HUDEP-2 (cell line): ENCODE measurements at regions not wholly inside any gene's neighbourhood (a gene's known extent, or its start where the extent isn't known, plus 50 kb on each side); places are given as distances from the start of the nearest gene placed in this dataset.
"Not testable (repeated sequence)": the region's sequence is repeated elsewhere in the genome, so short reads cannot be mapped to it uniquely, and the experiment has no call there.

Experiments
- DNase-seq, 76 experiments: peaks; one replicate each; lab custom pipeline; 2025; ENCODE audit not compliant: unreplicated experiment in 76 of 76; lab: John Stamatoyannopoulos, UW

GRCh38 chr9:94387338-94388010, 59.0 kb upstream of the NUTM2F start:
- not testable (repeated sequence) for DNase-seq

DNA sequence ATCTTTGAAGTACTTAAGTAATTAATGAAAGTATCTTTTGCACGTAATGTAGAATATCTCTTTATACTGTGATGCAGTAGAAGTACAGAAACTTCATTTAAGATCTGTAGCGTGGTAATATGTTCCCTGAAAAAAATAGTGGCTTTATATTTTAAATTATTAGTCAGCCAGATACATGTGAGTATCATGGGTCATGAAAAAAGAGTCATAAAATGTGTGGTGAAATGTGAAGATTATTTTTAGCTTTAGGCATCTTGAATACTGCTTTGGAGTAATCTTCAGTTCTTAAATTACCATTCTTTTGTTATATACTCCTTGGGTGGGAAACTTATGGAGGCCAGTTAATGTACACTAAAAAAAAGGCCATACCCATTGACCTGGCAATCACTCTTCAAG, 59.6 kb upstream of the NUTM2F start:
- DNase-seq: not testable (repeated sequence)

- not testable (repeated sequence) for DNase-seq
Observed at GRCh38 chr9:94390425-94391098, 62.1 kb upstream of the NUTM2F start.

- DNase-seq: not testable (repeated sequence)
Observed at GRCh38 chr9:94392971-94393624, 64.7 kb upstream of the NUTM2F start.

DNA sequence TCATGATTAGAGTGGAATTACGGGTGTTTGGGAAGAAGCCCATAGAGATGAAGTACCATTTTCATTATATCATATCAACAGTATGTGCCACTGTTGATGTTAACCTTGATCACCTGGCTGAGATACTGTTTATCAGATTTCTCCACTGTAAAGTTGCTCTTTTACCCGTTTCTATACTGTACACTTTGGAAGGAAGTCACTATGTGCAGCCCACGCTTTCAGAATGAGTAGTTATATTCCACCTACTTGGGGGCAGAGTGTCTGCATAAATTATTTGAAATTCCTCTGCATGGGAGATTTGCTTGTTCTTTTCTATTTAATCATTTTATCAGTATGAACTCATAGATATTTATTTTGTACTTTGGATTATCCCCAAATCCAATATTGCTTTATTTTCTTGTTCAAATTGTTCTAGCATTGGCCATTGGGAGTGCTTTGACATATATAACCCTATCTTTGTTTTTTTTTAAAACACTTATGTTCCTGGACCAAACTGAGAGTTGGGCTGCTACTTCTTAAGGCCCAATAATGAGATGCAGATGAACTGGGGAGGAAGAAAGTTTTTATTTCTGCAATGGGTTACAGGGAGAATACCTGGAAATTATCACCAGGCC, 69.4 kb upstream of the NUTM2F start:
- not testable (repeated sequence) for DNase-seq

DNA sequence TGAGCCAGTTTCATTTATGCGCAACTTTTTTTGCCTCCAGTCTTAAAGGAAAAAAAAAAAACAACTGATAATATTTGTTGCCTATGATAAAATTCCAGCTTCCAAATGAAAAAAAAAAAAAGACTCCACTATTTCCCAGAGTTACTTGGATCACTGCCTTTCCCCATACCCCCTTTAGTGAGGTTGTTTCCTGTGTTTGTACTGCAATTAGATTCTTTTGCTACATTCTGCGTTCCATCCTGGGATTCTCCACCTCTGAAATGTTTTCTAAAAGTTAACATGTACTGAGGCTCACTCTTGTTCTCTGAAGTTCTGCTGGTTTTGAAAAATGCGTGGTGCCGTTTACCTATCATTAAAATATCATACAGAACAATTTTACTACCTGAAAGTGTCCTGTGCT, 72.0 kb upstream of the NUTM2F start:
- DNase-seq: not testable (repeated sequence)

- not testable (repeated sequence) for DNase-seq
Observed at GRCh38 chr9:94402795-94403194, 74.4 kb upstream of the NUTM2F start.

DNA sequence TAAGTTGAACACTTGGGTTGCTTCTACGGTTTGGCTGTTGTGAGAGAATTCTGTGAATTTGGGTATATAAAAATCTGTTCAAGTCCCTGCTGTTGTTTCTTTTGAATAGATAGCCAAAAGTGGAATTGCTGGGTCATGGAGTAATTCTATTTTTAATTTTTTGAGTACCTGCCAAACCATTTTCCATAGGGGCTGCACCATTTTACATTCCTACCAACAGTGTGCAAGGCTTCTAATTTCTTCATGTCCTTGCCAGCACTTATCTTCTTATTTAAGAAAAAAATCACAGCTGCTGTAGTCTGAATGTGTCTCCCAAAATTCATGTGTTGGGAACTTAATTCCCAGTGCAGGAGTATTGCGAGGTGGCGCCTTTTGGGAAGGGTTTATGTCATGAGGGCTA, 75.1 kb upstream of the NUTM2F start:
- DNase-seq: not testable (repeated sequence)

DNA sequence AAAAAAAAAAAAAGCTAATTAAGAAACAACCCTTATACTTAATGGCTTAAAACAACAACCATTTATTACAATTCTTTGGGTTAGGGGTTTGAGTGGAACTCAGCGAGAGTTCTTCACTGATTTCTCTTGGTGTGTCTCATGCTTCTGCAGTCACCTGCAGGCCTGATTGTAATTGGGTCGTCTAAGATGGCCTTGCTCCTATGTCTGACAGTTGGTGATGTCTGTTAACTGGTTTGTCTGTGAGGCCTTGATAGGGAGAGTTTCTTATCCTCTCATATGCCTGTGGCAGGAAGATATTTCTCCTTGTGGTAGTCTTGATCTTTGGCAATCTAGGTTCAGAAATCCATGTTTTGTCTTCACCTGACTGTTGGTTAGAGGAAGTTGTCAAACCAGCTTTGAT, 85.2 kb upstream of the NUTM2F start:
- peak in 59 of 76 experiments; percentile 1 to 83 (median 40) for DNase-seq

DNA sequence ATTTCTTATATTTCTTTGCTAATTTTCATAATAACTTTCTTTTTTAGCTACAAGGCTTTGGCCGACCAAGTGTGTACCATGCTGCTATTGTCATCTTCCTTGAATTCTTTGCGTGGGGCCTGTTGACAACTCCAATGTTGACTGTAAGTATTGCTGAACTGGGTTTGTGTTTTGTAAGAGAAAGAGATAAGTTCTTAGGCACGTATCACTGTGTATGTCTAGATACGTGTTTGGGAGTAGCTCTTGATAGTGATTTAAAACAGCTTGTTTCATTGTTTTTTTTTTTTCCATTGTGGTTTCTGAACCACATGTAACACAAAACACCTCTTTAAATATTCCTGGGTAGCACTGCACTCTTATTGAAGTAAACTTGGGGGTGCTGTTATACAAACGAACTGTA, 86.7 kb upstream of the NUTM2F start:
- DNase-seq: peak in 8 of 76 experiments; percentile 4 to 34 (median 14)

DNA sequence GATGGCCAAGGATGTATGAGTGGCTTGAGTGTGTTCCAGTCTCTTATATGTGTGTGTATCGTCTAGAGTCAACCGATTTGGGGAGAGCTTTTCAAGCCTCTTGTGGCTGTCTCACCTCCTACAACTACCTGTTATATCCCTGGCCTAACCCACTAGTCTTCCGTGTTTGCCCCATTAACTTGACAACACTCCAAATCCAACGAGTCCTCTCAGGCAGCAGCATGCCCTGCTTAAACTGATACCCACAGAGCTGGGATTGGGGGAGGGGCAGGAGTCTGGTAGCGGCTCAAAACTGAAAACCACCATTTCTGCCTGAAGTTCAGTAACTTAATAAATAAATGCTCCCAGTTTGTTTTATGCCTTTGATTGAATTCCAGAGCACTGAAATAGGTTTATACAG, 91.7 kb upstream of the NUTM2F start:
- peak in 2 of 76 experiments; percentile 4 to 5 for DNase-seq

DNA sequence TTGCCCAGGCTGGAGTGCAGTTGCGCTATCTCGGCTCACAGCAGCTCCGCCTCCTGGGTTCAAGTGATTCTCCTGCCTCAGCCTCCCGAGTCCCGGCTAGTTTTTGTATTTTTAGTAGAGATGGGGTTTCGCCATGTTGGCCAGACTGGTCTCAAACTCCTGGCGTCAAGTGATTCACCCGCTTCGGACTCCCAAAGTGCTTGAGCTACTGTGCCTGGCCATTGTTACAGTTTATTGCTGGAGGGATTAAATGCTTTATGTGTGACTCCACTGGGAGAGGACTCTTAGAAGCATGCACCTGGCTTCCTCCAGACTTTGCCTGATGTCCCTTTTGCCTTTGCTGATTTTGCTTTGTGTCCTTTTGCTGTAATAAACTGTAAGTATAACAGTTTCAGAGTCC, 93.5 kb upstream of the NUTM2F start:
- DNase-seq: not testable (repeated sequence)

- DNase-seq: not testable (repeated sequence)
Observed at GRCh38 chr9:94425312-94425711, 96.9 kb upstream of the NUTM2F start.

GRCh38 chr9:94437128-94437527, 108.7 kb upstream of the NUTM2F start:
- DNase-seq: not testable (repeated sequence)

- not testable (repeated sequence) for DNase-seq
Observed at GRCh38 chr9:94438336-94438735, 109.9 kb upstream of the NUTM2F start.

DNA sequence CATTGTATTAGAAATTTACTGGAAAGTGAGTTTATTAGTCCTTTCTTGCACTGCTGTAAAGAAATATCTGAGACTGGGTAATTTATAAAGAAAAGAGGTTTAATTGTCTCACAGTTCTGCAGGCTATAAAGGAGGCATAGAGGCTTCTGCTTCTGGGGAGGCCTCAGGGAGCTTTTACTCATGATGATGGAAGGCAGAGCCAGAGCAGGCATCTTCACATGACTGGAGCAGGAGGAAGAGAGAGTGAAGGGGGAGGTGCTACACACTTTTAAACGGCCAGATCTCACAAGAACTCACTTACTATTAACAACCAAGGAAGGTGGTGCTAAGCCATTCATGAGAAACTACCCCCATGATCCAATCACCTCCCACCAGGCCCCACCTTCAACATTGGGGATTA, 112.7 kb upstream of the NUTM2F start:
- DNase-seq: not testable (repeated sequence)

GRCh38 chr9:94441796-94442195, 113.1 kb upstream of the PCAT7 start:
- no peak for DNase-seq

GRCh38 chr9:94443032-94443722, 111.7 kb upstream of the PCAT7 start:
- no peak for DNase-seq

DNA sequence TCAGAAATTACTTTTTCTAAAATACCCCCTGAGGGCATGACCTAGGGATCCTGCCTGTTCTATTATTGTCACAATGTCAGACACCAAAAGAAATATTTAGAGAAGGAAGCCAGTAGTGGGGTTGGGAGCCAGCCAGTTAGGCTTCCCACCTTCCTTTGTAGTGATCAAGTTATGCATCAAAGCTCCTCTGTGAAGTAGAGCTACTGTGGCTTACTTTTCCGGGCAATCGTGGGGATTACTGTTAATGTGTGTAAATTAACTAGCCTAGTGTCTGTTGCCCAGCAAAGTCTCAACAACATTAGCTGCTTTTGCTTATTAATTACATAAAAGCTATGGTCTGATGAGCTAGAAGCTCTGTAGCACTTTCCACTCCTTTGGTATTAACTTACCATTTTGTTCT, 109.0 kb upstream of the PCAT7 start:
- no peak for DNase-seq

DNA sequence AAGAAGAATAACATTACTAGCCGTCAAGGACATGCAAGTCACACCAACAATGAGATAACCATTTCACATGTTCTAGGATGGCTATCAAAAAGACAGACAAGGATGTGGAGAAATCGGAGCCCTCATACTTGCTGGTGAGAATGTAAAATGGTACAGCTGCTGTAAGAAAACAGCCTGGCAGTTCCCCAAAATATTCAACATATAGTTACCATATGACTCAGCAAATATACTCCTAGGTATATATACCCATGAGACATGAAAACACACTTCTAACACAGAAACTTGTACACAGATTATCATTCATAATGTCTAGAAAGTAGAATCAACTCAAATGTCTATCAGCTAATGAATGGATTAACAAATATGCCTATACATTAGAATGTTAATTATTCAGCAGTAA, 105.4 kb upstream of the PCAT7 start:
- no peak for DNase-seq

GRCh38 chr9:94464790-94465189, 90.1 kb upstream of the PCAT7 start:
- DNase-seq: no peak
